WERI-Rb-1 (cell line): ENCODE measurements at regions not wholly inside any gene's neighbourhood (a gene's known extent, or its start where the extent isn't known, plus 50 kb on each side); places are given as distances from the start of the nearest gene placed in this dataset.

Experiments
- DNase-seq: peaks from one replicate; pipeline ENCODE4 v3.0.0-alpha.2; 2020
- H3K27ac ChIP-seq: fragments of 250-450 bp; sonication (Bioruptor Pico); 2 replicates; pipeline ENCODE4 v1.5.1; 2020; ENCODE audit warnings: mild to moderate bottlenecking, moderate library complexity
- H3K27me3 ChIP-seq: fragments of 250-450 bp; sonication (Bioruptor Pico); 2 replicates; pipeline ENCODE4 v1.5.1; 2021; ENCODE audit warnings: mild to moderate bottlenecking, low read depth, moderate library complexity; ENCODE audit not compliant: insufficient read depth, severe bottlenecking
- H3K36me3 ChIP-seq: fragments of 250-450 bp; sonication (Bioruptor Pico); 2 replicates; pipeline ENCODE4 v1.5.1; 2020; ENCODE audit warnings: mild to moderate bottlenecking, moderate library complexity
- H3K4me3 ChIP-seq: 2 replicates; pipeline ENCODE4 v1.5.1; 2011; ENCODE audit warnings: low read depth, mild to moderate bottlenecking, control low read depth, low read length
- H3K9me3 ChIP-seq: fragments of 250-450 bp; sonication (Bioruptor Pico); 2 replicates; pipeline ENCODE4 v1.5.1; 2021; ENCODE audit warnings: mild to moderate bottlenecking, moderate library complexity; ENCODE audit not compliant: severe bottlenecking
- CTCF ChIP-seq: IDR thresholded peaks from 2 replicates; pipeline ENCODE4 v1.5.1; 2011; ENCODE audit warnings: low read depth, mild to moderate bottlenecking, control low read depth, inconsistent platforms, low read length

- DNase-seq = no peak
- H3K27me3 ChIP-seq = no peaks in the 10 kb centered on the region
- no peak overlapping the region for H3K4me3 ChIP-seq
- no peak for TF ChIP-seq CTCF
- H3K36me3 ChIP-seq = no peaks in the 10 kb centered on the region
- H3K27ac ChIP-seq = no peak overlapping the region
- no peaks in the 10 kb centered on the region for H3K9me3 ChIP-seq
Measured at GRCh38 chr1:234858722-234859121, 248.7 kb upstream of the IRF2BP2 start.

DNA sequence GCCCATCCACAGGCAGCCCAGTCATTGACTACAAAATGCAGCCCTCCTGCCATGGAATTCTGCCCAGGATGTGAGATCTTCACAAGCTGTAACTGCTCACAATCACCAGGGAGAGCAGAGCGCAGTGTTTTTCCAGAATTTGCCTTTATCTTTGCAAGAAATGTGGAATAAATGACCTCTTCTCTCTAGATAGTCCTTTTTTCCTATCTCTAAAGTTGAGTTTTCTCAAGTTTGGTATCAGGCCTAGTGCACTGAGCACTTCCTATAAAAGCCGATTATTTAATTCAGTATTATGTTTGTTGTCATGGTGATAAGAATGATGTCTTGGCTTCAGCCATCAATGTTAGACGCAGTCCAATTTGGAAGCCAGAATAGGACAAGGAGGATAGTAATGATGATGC lies 246.9 kb upstream of the IRF2BP2 start:
- no peak for DNase-seq
- no peak overlapping the region for H3K27ac ChIP-seq
- TF ChIP-seq CTCF = no peak
- no peaks in the 10 kb centered on the region for H3K36me3 ChIP-seq
- no peaks in the 10 kb centered on the region for H3K9me3 ChIP-seq
- H3K4me3 ChIP-seq = no peak overlapping the region
- H3K27me3 ChIP-seq = no peaks in the 10 kb centered on the region

DNA sequence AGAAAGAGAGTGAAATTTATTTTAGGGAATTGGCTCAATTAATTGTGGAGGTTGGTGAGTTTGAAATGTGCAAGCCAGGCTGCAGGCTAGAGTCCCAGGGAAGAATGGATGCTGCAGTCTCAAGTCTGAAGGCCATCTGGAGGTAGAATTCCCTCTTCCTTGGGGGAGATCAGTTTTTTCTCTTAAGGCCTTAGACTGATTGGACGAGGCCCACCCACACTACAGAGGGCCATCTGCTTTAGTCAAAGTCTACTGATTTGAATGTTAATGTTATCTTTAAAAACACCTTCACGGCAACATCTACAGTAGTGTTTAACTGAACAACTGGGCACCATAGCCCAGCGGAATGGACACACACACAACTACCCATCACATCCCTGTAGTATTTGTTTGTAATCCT lies 245.9 kb upstream of the IRF2BP2 start:
- Histone ChIP-seq H3K36me3 (no peaks in the 10 kb centered on the region), H3K27ac (no peak overlapping the region), H3K27me3 (no peaks in the 10 kb centered on the region), H3K4me3 (no peak overlapping the region), H3K9me3 (no peaks in the 10 kb centered on the region)
- no peak for TF ChIP-seq CTCF
- no peak for DNase-seq

GRCh38 chr1:234854645-234855039 lies 244.7 kb upstream of the IRF2BP2 start:
- Histone ChIP-seq H3K9me3 (no peaks in the 10 kb centered on the region), H3K27ac (no peak overlapping the region), H3K27me3 (no peaks in the 10 kb centered on the region), H3K4me3 (no peak overlapping the region), H3K36me3 (no peaks in the 10 kb centered on the region)
- TF ChIP-seq CTCF = no peak
- no peak for DNase-seq

- Histone ChIP-seq H3K4me3 (no peak overlapping the region), H3K36me3 (no peaks in the 10 kb centered on the region), H3K9me3 (no peaks in the 10 kb centered on the region), H3K27me3 (no peaks in the 10 kb centered on the region), H3K27ac (no peak overlapping the region)
- no peak for TF ChIP-seq CTCF
- DNase-seq = no peak
Measured at GRCh38 chr1:234853906-234854644, 244.1 kb upstream of the IRF2BP2 start.

GRCh38 chr1:234852659-234853058 lies 242.7 kb upstream of the IRF2BP2 start:
- H3K27ac ChIP-seq = no peak overlapping the region

More at GRCh38 chr1:234852659-234853058, 242.7 kb upstream of the IRF2BP2 start:
- Histone ChIP-seq H3K27me3 (no peaks in the 10 kb centered on the region), H3K4me3 (no peak overlapping the region), H3K36me3 (no peaks in the 10 kb centered on the region), H3K9me3 (no peaks in the 10 kb centered on the region)
- DNase-seq = no peak
- no peak for TF ChIP-seq CTCF
